ENCODE measurements at regions not wholly inside any gene's neighbourhood (a gene's known extent, or its start where the extent isn't known, plus 50 kb on each side); places are given as distances from the start of the nearest gene placed in this dataset.

DNA sequence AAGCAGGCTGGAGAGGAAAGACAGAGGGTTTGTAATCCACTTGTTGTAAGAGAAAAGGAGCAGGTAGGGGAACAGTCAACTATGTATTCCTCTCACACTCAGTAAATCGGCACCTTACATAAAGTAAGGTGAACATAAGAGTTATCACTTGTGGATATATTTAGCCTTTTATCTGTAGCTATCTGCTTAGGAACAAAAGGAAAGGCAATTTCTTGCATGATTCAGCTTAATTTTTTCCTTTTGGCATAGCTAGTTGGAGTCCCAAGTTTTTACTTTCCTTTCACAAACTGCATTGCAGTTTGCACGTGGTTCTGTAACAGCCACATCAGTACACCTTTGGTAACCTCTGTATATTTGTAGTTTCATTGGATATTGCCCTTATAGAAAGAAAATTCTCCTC lies 250.9 kb upstream of the PIK3R1 start:
- Histone ChIP-seq H4K20me1 (ENCODE audit: control insufficient read depth, extremely low read depth, insufficient read depth, low read length) (no peaks in the 10 kb centered on the region), H3K79me2 (ENCODE audit: control insufficient read depth, insufficient read depth, low read length) (no peaks in the 10 kb centered on the region), H3K27me3 (ENCODE audit: control insufficient read depth, extremely low read depth, insufficient read depth, low read length) (no peaks in the 10 kb centered on the region), H3K4me2 (ENCODE audit: control insufficient read depth, extremely low read depth, insufficient read depth, low read depth, low read length) (peak overlapping the region; percentile 62), H3K4me3 (ENCODE audit: control insufficient read depth in 2 of 3, extremely low read depth in 1 of 3, insufficient read depth in 2 of 3, low read depth in 1 of 3, low read length in 3 of 3) (no peak overlapping the region), H3K4me1 (ENCODE audit: control insufficient read depth, extremely low read depth, insufficient read depth, low read length) (peaks cover 29% of the 10 kb centered on the region), H3K9me1 (ENCODE audit: control insufficient read depth, extremely low read depth, insufficient read depth, low read length) (no peaks in the 10 kb centered on the region), H3K9ac (ENCODE audit: control insufficient read depth, extremely low read depth, insufficient read depth, low read length) (no peak overlapping the region), H3K9me3 (ENCODE audit: control insufficient read depth, low read depth, low read length) (no peaks in the 10 kb centered on the region), H3K36me3 (ENCODE audit: control insufficient read depth in 2 of 2, extremely low read depth in 1 of 2, insufficient read depth in 2 of 2, low read length in 2 of 2) (no peaks in the 10 kb centered on the region), H2AFZ (ENCODE audit: control insufficient read depth, low read length) (peak overlapping the region; percentile 38), H3K27ac (ENCODE audit: control insufficient read depth, insufficient read depth, low read length) (no peak overlapping the region)
- no peak for FAIRE-seq
- dilution Hi-C loops (cut with MboI; ENCODE audit: extremely low pct_ligation_motif_present, low sequenced_read_pairs) = no loop called here
- DNase-seq (ENCODE audit: low read depth, low spot score) = no peak
- TF ChIP-seq EZH2 (IDR thresholded peaks at IDR 0.05; ENCODE audit: low read length) = no peak
- TF ChIP-seq, protein P1, sequence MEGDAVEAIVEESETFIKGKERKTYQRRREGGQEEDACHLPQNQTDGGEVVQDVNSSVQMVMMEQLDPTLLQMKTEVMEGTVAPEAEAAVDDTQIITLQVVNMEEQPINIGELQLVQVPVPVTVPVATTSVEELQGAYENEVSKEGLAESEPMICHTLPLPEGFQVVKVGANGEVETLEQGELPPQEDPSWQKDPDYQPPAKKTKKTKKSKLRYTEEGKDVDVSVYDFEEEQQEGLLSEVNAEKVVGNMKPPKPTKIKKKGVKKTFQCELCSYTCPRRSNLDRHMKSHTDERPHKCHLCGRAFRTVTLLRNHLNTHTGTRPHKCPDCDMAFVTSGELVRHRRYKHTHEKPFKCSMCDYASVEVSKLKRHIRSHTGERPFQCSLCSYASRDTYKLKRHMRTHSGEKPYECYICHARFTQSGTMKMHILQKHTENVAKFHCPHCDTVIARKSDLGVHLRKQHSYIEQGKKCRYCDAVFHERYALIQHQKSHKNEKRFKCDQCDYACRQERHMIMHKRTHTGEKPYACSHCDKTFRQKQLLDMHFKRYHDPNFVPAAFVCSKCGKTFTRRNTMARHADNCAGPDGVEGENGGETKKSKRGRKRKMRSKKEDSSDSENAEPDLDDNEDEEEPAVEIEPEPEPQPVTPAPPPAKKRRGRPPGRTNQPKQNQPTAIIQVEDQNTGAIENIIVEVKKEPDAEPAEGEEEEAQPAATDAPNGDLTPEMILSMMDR (optimal IDR thresholded peaks at IDR 0.05 in 1 of 3, IDR thresholded peaks at IDR 0.05 in 1 of 3, conservative IDR thresholded peaks at IDR 0.05 in 1 of 3; ENCODE audit: extremely low read depth in 1 of 3, insufficient read depth in 2 of 3, low read length in 3 of 3) = no peak

DNA sequence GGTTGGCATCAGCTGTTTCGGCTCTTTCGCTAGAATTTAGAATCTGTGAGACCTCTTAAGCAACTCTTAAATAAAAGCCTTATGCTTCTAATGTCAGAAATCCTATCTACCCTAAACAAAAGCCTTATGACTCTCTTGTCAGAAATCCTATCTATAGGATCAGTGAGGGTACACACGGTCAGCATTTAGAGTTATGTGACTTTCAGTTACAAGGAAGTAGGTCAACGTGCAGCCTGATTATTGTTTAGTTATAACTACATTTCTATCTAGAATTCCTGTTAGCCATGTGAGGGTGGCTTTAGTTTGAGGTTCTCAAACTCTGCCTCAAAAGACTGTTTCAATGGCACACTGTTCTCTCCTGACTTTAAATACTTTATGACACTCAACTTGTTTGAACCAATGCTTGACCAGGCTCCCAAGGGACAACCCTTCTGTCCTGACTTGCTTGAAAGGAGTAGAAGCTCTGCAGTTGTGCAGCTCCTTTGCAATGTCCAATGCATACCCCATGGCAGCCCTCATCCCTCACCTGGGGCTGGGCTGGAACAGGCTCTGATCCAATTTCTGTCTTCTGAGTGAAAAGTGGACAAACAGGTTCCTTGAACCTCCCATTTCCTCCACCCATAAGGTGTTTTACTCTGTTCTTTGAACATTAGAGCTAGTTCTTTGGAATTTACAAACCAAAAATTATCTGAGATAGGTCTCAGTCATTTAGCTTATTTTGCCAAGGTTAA lies 251.6 kb upstream of the PIK3R1 start:
- Histone ChIP-seq H3K36me3 (ENCODE audit: control insufficient read depth in 2 of 2, extremely low read depth in 1 of 2, insufficient read depth in 2 of 2, low read length in 2 of 2) (no peaks in the 10 kb centered on the region), H2AFZ (ENCODE audit: control insufficient read depth, low read length) (peak overlapping the region; percentile 38), H3K4me2 (ENCODE audit: control insufficient read depth, extremely low read depth, insufficient read depth, low read depth, low read length) (peak overlapping the region; percentile 62), H3K27ac (ENCODE audit: control insufficient read depth, insufficient read depth, low read length) (no peak overlapping the region), H3K79me2 (ENCODE audit: control insufficient read depth, insufficient read depth, low read length) (no peaks in the 10 kb centered on the region), H3K9ac (ENCODE audit: control insufficient read depth, extremely low read depth, insufficient read depth, low read length) (no peak overlapping the region), H3K4me1 (ENCODE audit: control insufficient read depth, extremely low read depth, insufficient read depth, low read length) (peaks cover 29% of the 10 kb centered on the region), H4K20me1 (ENCODE audit: control insufficient read depth, extremely low read depth, insufficient read depth, low read length) (no peaks in the 10 kb centered on the region), H3K9me3 (ENCODE audit: control insufficient read depth, low read depth, low read length) (no peaks in the 10 kb centered on the region), H3K9me1 (ENCODE audit: control insufficient read depth, extremely low read depth, insufficient read depth, low read length) (no peaks in the 10 kb centered on the region), H3K4me3 (ENCODE audit: control insufficient read depth in 2 of 3, extremely low read depth in 1 of 3, insufficient read depth in 2 of 3, low read depth in 1 of 3, low read length in 3 of 3) (no peak overlapping the region), H3K27me3 (ENCODE audit: control insufficient read depth, extremely low read depth, insufficient read depth, low read length) (no peaks in the 10 kb centered on the region)
- FAIRE-seq (peak; percentile 13), DNase-seq (ENCODE audit: low read depth, low spot score) (no peak)
- TF ChIP-seq, protein P1 (optimal IDR thresholded peaks at IDR 0.05 in 1 of 3, IDR thresholded peaks at IDR 0.05 in 1 of 3, conservative IDR thresholded peaks at IDR 0.05 in 1 of 3; ENCODE audit: extremely low read depth in 1 of 3, insufficient read depth in 2 of 3, low read length in 3 of 3) = no peak
- TF ChIP-seq EZH2 (IDR thresholded peaks at IDR 0.05; ENCODE audit: low read length) = no peak
- dilution Hi-C loops (cut with MboI; ENCODE audit: extremely low pct_ligation_motif_present, low sequenced_read_pairs) = no loop called here
